PFSK-1 (cell line): ENCODE measurements at regions not wholly inside any gene's neighbourhood (a gene's known extent, or its start where the extent isn't known, plus 50 kb on each side); places are given as distances from the start of the nearest gene placed in this dataset.

Experiments
- FOXP2 ChIP-seq: optimal IDR thresholded peaks from 2 replicates; pipeline ENCODE3; 2011; ENCODE audit warnings: borderline replicate concordance, control low read depth, inconsistent platforms; ENCODE audit not compliant: insufficient read depth; ENCODE audit errors: extremely low read length, extremely low read depth
- POLR2AphosphoS5 ChIP-seq: IDR thresholded peaks from 2 replicates; pipeline ENCODE4 v1.6.1; 2012; ENCODE audit warnings: low read depth, mild to moderate bottlenecking, control low read depth, low read length, moderate library complexity
- REST ChIP-seq, 2 experiments: IDR thresholded peaks; 2 replicates each; pipeline versions ENCODE4 v1.6.1 to v1.8.0; 2011 to 2012; ENCODE audit warnings: low read depth in 2 of 2, low read length in 2 of 2, control low read depth in 1 of 2, inconsistent platforms in 1 of 2, mild to moderate bottlenecking in 1 of 2, moderate library complexity in 1 of 2; ENCODE audit not compliant: insufficient read depth in 1 of 2
- SIN3A ChIP-seq: IDR thresholded peaks from 2 replicates; pipeline ENCODE4 v1.6.1; 2012; ENCODE audit warnings: mild to moderate bottlenecking, low read length, moderate library complexity, borderline replicate concordance; ENCODE audit not compliant: insufficient read depth
- TAF1 ChIP-seq: IDR thresholded peaks from 2 replicates; pipeline ENCODE4 v1.6.1; 2012; ENCODE audit warnings: low read length, control low read depth, borderline replicate concordance; ENCODE audit not compliant: insufficient read depth

GRCh38 chr12:114774197-114774596 is 90.2 kb upstream of the TBX3 start:
- TF ChIP-seq TAF1 (no peak), REST (IDR thresholded peaks at IDR 0.05; ENCODE audit: insufficient read depth in 1 of 2, low read depth in 2 of 2, low read length in 2 of 2) (no peak)

DNA sequence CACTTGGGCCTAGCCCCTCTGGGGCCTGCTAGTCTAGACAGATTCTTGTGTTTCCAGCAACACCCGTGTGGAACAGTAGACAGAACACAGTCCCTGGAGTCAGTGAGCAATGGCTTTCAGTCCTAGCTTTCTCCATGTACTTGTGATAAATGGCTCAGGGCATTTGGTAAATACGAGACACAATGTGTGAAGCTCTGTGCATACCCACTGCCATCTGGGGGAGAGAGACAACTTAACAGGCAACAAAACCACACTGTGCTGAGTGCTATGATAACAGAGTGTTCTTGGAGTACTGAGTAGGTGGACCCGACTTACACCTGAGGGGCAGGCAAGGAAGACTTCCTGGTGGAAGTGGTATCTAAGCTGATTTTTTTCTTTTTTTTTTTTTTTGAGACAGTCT is 86.3 kb upstream of the TBX3 start:
- no peak for TF ChIP-seq POLR2AphosphoS5
- TF ChIP-seq REST (IDR thresholded peaks at IDR 0.05; ENCODE audit: insufficient read depth in 1 of 2, low read depth in 2 of 2, low read length in 2 of 2): no peak
- TF ChIP-seq SIN3A: no peak
- no peak for TF ChIP-seq FOXP2
- TF ChIP-seq TAF1: no peak

DNA sequence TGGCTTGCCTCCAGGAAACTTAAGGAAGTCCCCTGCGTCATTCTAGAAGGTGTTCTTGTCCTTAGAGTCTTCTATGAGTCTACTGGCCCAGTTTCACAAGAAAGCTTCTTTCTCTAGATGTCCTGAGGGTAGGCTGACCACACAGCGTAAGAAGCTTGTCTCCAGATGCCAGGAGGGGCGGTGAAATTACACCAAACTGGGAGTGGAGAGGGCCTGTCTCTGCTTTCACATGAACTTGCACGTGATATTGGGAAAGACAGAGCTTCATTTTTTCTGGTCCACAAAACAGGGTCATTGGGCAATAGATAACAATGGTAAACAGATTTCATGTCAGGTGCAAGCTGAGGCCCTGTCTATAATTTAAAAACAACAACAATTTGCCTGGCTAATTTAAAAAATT is 85.7 kb upstream of the TBX3 start:
- TF ChIP-seq SIN3A (no peak), TAF1 (no peak), POLR2AphosphoS5 (no peak), FOXP2 (no peak), REST (IDR thresholded peaks at IDR 0.05; ENCODE audit: insufficient read depth in 1 of 2, low read depth in 2 of 2, low read length in 2 of 2) (no peak)

DNA sequence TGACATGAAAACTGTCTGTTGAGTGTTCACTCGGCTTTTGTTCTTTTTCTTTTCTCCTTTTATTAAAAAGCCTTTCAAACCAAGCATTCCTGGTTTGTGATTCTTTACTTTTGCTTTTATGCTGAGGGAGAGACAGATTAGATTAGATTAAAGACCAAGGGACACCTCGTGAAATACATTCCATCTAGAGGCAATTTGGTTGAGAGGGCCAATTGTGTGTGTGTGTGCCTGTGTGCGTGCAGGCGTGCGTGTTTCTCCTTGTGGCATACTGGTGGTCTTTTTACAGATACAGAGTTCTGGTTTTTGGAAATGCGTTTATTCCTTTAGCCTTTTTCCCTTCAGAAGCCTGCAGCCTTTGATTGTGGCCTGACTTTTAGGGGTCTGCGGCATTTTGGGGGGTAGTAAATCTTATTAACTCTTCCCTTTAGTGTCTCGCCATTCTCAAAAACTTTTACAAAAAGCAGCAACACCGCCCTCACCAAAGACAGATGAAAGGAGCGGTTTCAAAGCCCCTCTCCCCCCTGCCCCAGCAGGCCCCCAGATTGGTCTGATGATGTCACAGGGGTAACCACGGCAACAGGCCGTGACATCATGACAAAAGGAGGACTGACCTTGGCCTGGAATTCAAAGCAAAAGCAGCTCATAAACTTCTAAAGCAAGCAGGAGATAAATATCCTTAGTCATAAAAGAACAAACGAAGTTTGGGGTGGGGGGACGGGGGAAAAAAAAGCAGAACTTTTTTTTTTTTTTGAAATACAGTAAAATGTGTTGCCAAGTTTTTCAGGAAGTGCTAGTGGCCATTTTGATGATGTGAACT is 84.1 kb upstream of the TBX3 start:
- TF ChIP-seq REST (IDR thresholded peaks at IDR 0.05; ENCODE audit: insufficient read depth in 1 of 2, low read depth in 2 of 2, low read length in 2 of 2) (no peak), FOXP2 (no peak), TAF1 (no peak), POLR2AphosphoS5 (no peak)

DNA sequence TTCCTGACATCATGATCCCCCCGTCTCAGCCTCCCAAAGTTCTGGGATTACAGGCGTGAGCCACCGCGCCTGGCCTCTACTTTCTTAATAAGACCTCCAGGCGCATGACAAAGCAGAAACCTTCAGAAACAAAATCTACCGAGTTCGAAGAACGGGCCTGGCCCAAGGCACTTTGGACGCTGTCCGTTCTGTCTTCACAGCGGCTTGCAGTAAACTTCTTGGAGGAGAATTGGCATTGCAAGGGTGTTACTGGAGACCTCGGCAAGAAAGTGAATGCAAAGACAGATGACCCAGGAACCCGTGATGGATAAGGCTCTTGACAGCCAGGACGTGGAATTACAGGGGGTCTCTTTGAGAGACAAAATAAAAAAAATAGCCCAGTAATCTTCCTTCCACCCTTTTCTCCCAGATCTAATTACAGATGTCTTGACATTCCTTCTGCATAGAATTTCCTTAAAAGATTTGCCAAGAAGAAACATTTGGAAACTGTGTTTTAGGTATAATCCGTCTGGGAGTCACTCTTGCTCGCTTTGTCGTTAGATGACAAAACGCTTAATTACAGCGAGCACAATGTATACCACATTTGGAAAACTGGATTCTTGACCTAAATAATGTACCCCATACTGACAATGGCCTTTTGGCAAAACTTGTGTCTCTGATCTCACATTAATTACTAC is 83.2 kb upstream of the TBX3 start:
- TF ChIP-seq SIN3A (no peak), TAF1 (no peak), REST (IDR thresholded peaks at IDR 0.05; ENCODE audit: insufficient read depth in 1 of 2, low read depth in 2 of 2, low read length in 2 of 2) (no peak), POLR2AphosphoS5 (no peak), FOXP2 (no peak)
